K562 (cell line): ENCODE measurements at regions not wholly inside any gene's neighbourhood (a gene's known extent, or its start where the extent isn't known, plus 50 kb on each side); places are given as distances from the start of the nearest gene placed in this dataset.

Experiments used
- CCAR2 ChIP-seq: fragments of 200-400 bp; formaldehyde crosslinking; IDR thresholded peaks from 2 replicates; pipeline ENCODE4 v1.6.1; 2017; ENCODE audit warnings: mild to moderate bottlenecking, low read depth, low read length
- ILK ChIP-seq: fragments of 450-650 bp; IDR thresholded peaks from 2 replicates; pipeline ENCODE4 v1.6.1; 2016; ENCODE audit warnings: missing genetic modification characterization, low read depth, mild to moderate bottlenecking, missing compliant biosample characterization, moderate library complexity, borderline replicate concordance
- NR3C1 ChIP-seq: sonication (generic); formaldehyde crosslinking; IDR thresholded peaks from 2 replicates; pipeline ENCODE4 v1.8.1; 2022; ENCODE audit warnings: missing genetic modification reagents
- RERE ChIP-seq: sonication (generic); formaldehyde crosslinking; IDR thresholded peaks from 2 replicates; pipeline ENCODE4 v1.8.0; 2023; ENCODE audit warnings: missing genetic modification reagents, mild to moderate bottlenecking, borderline replicate concordance
- ZNF740 ChIP-seq, 3 experiments: fragments of 200-800 bp in 1 of 3; sonication (Bioruptor generic) in 1 of 3; sonication (generic) in 1 of 3; formaldehyde crosslinking in 1 of 3; IDR thresholded peaks; 2 replicates each; pipeline versions ENCODE4 v1.6.1 to v1.8.0; 2016 to 2022; ENCODE audit warnings: mild to moderate bottlenecking in 2 of 3, missing compliant biosample characterization in 2 of 3, missing genetic modification characterization in 2 of 3, missing genetic modification reagents in 1 of 3

GRCh38 chr7:84845971-84846370 is 340.9 kb downstream of the SEMA3D start (continued):
- TF ChIP-seq RERE (CRISPR knock-in tag) = no peak
- no peak for TF ChIP-seq ZNF740 (CRISPR knock-in tag; IDR thresholded peaks at IDR 0.05)
- TF ChIP-seq ZNF740 (tag; IDR thresholded peaks at IDR 0.05) = no peak
- no peak for TF ChIP-seq ILK (tag)
- no peak for TF ChIP-seq CCAR2
- no peak for TF ChIP-seq NR3C1
